Liver (tissue), 8 donors: ENCODE measurements at regions not wholly inside any gene's neighbourhood (a gene's known extent, or its start where the extent isn't known, plus 50 kb on each side); places are given as distances from the start of the nearest gene placed in this dataset.
A peak's percentile ranks its signal among the peaks of the same experiment; 100 is the strongest.
"Not testable (repeated sequence)": the region's sequence is repeated elsewhere in the genome, so short reads cannot be mapped to it uniquely, and the experiment has no call there.

ENCODE experiments used
- DNase-seq: peaks from one replicate; pipeline ENCODE4 v3.0.0-alpha.2; 2017; ENCODE audit warnings: low spot score
- H3K27ac ChIP-seq, 2 donors: one replicate each; pipeline ENCODE4 v1.7.0; 2013; ENCODE audit warnings: inconsistent platforms in 2 of 2, low read length in 2 of 2, control low read depth in 1 of 2, low read depth in 1 of 2, mild to moderate bottlenecking in 1 of 2
- H3K27me3 ChIP-seq, 4 donors: one replicate each; pipeline versions ENCODE4 v1.6.1 to v1.7.0; 2013; ENCODE audit warnings: low read length in 3 of 4, inconsistent platforms in 1 of 4, mild to moderate bottlenecking in 1 of 4, moderate library complexity in 1 of 4; ENCODE audit not compliant: control insufficient read depth in 4 of 4, insufficient read depth in 4 of 4
- H3K36me3 ChIP-seq, 4 donors: one replicate each; pipeline versions ENCODE4 v1.6.1 to v1.7.0; 2013; ENCODE audit warnings: low read length in 3 of 4, mild to moderate bottlenecking in 3 of 4, low read depth in 1 of 4, moderate library complexity in 1 of 4; ENCODE audit not compliant: control insufficient read depth in 4 of 4, insufficient read depth in 3 of 4
- H3K4me1 ChIP-seq, 4 donors: one replicate each; pipeline versions ENCODE4 v1.6.1 to v1.7.0; 2013; ENCODE audit warnings: low read length in 3 of 4, mild to moderate bottlenecking in 3 of 4, moderate library complexity in 1 of 4; ENCODE audit not compliant: control insufficient read depth in 4 of 4, insufficient read depth in 4 of 4
- H3K4me3 ChIP-seq, 3 donors: one replicate each; pipeline versions ENCODE4 v1.6.1 to v1.7.0; 2013; ENCODE audit warnings: low read length in 3 of 3, control low read depth in 1 of 3, low read depth in 1 of 3, mild to moderate bottlenecking in 1 of 3
- H3K9ac ChIP-seq, 2 donors: one replicate each; pipeline ENCODE4 v1.7.0; 2013; ENCODE audit warnings: low read length in 2 of 2, mild to moderate bottlenecking in 2 of 2, moderate library complexity in 2 of 2, control low read depth in 1 of 2, low read depth in 1 of 2
- H3K9me3 ChIP-seq, 4 donors: one replicate each; pipeline versions ENCODE4 v1.6.1 to v1.7.0; 2013; ENCODE audit warnings: low read length in 3 of 4; ENCODE audit not compliant: control insufficient read depth in 4 of 4
- EGR1 ChIP-seq, 2 donors: IDR thresholded peaks; 2 replicates each; pipeline ENCODE4 v1.6.1; 2016 to 2018; ENCODE audit warnings: antibody characterized with exemption in 2 of 2, low read depth in 2 of 2
- FOXA1 ChIP-seq: IDR thresholded peaks from 2 replicates; pipeline ENCODE4 v1.6.1; 2016; ENCODE audit warnings: antibody characterized with exemption
- FOXA2 ChIP-seq: IDR thresholded peaks from 2 replicates; pipeline ENCODE4 v1.6.1; 2016; ENCODE audit warnings: antibody characterized with exemption
- GABPA ChIP-seq, 2 donors: IDR thresholded peaks in 1 of 2; conservative IDR thresholded peaks in 1 of 2; 2 replicates each; pipeline ENCODE4 v1.6.1; 2016; ENCODE audit warnings: antibody characterized with exemption in 2 of 2, mild to moderate bottlenecking in 1 of 2, moderate library complexity in 1 of 2
- HNF4A ChIP-seq, 2 donors: conservative IDR thresholded peaks; 2 replicates each; pipeline ENCODE4 v1.6.1; 2016; ENCODE audit warnings: antibody characterized with exemption in 2 of 2, mild to moderate bottlenecking in 2 of 2
- HNF4G ChIP-seq: IDR thresholded peaks from 2 replicates; pipeline ENCODE4 v1.6.1; 2016; ENCODE audit warnings: antibody characterized with exemption
- JUND ChIP-seq, 2 donors: IDR thresholded peaks; 2 replicates each; pipeline ENCODE4 v1.6.1; 2016; ENCODE audit warnings: antibody characterized with exemption in 2 of 2
- NR2F2 ChIP-seq: IDR thresholded peaks from 2 replicates; pipeline ENCODE4 v1.6.1; 2016; ENCODE audit warnings: antibody characterized with exemption
- RAD21 ChIP-seq, 2 donors: IDR thresholded peaks; 2 replicates each; pipeline ENCODE4 v1.6.1; 2016; ENCODE audit warnings: antibody characterized with exemption in 2 of 2, mild to moderate bottlenecking in 2 of 2
- RXRA ChIP-seq, 2 donors: IDR thresholded peaks; 2 replicates each; pipeline ENCODE4 v1.6.1; 2017 to 2018; ENCODE audit warnings: antibody characterized with exemption in 2 of 2, mild to moderate bottlenecking in 1 of 2
- SP1 ChIP-seq: IDR thresholded peaks from 2 replicates; pipeline ENCODE4 v1.6.1; 2018; ENCODE audit warnings: antibody characterized with exemption, mild to moderate bottlenecking
- TAF1 ChIP-seq: conservative IDR thresholded peaks from 2 replicates; pipeline ENCODE4 v1.6.1; 2016; ENCODE audit warnings: antibody characterized with exemption, mild to moderate bottlenecking
- YY1 ChIP-seq: IDR thresholded peaks from 2 replicates; pipeline ENCODE4 v1.6.1; 2016; ENCODE audit warnings: antibody characterized with exemption, mild to moderate bottlenecking
- WGBS: extraction: QIAGEN DNeasy Blood & Tissue Kit; methylation state at CpG from one replicate; pipeline ENCODE4 v1.1.7; 2013; 5-methylcytosine and 5-hydroxymethylcytosine counted together
- TF ChIP-seq, protein P1 (sequence below): IDR thresholded peaks from 2 replicates; pipeline ENCODE4 v1.6.1; 2016; ENCODE audit warnings: antibody characterized with exemption, mild to moderate bottlenecking
- TF ChIP-seq, protein P2 (sequence below): IDR thresholded peaks from 2 replicates; pipeline ENCODE4 v1.6.1; 2016; ENCODE audit warnings: antibody characterized with exemption
- TF ChIP-seq, protein P3 (sequence below): IDR thresholded peaks from 2 replicates; pipeline ENCODE4 v1.6.1; 2016; ENCODE audit warnings: antibody characterized with exemption
- TF ChIP-seq, protein P4 (sequence below): IDR thresholded peaks from 2 replicates; pipeline ENCODE4 v1.6.1; 2016; ENCODE audit warnings: antibody characterized with exemption
- TF ChIP-seq, protein P5 (sequence below): fragments of 150-350 bp; IDR thresholded peaks from 2 replicates; pipeline ENCODE4 v1.5.1; 2017; ENCODE audit warnings: improper control_type of control experiment, low read depth, low read length; ENCODE audit not compliant: missing input control
- donor health status: healthy.
- donor health status: healthy.
- donor health status: healthy.
- donor health status: healthy.
- donor health status: healthy.

DNA sequence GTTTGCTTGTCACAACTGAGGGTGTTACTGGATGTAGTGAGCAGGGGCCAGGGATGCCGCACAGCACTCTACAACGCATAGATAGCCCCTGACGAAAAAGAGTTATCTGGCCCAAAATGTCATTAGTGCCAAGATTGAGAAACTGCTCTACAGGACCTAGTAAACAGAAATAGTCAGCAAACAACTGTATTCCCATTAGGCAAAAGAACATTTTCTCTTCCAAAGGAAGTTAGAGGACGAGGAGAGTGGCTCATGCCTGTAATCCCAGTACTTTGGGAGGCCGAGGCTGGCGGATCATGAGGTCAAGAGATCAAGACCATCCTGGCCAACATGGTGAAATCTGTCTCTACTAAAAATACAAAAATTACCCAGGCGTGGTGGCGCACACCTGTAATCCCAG lies 189.1 kb downstream of the DUSP10 start:
- H3K4me1 ChIP-seq, result peaks cover 3 to 26% (median 11%) of the 10 kb centered on the region in 4 donors
- H3K27ac ChIP-seq, result peak overlapping the region; percentile 36 to 49
- not testable (repeated sequence) for H3K9ac ChIP-seq, H3K4me3 ChIP-seq, H3K9me3 ChIP-seq, H3K36me3 ChIP-seq, DNase-seq, H3K27me3 ChIP-seq
- TF ChIP-seq RXRA (IDR thresholded peaks at IDR 0.05) (peak; percentile 32 to 70), FOXA2 (peak; percentile 25), JUND (IDR thresholded peaks at IDR 0.05) (peak in 1 of 2 donors; percentile 44), EGR1 (IDR thresholded peaks at IDR 0.05; ENCODE audit: low read depth in 2 of 2) (peak in 1 of 2 donors; percentile 13), RAD21 (IDR thresholded peaks at IDR 0.05) (peak in 1 of 2 donors; percentile 37), SP1 (peak; percentile 24), YY1 (peak; percentile 66), HNF4A (conservative IDR thresholded peaks at IDR 0.05) (peak; percentile 16 to 51)
- TF ChIP-seq, protein P1, sequence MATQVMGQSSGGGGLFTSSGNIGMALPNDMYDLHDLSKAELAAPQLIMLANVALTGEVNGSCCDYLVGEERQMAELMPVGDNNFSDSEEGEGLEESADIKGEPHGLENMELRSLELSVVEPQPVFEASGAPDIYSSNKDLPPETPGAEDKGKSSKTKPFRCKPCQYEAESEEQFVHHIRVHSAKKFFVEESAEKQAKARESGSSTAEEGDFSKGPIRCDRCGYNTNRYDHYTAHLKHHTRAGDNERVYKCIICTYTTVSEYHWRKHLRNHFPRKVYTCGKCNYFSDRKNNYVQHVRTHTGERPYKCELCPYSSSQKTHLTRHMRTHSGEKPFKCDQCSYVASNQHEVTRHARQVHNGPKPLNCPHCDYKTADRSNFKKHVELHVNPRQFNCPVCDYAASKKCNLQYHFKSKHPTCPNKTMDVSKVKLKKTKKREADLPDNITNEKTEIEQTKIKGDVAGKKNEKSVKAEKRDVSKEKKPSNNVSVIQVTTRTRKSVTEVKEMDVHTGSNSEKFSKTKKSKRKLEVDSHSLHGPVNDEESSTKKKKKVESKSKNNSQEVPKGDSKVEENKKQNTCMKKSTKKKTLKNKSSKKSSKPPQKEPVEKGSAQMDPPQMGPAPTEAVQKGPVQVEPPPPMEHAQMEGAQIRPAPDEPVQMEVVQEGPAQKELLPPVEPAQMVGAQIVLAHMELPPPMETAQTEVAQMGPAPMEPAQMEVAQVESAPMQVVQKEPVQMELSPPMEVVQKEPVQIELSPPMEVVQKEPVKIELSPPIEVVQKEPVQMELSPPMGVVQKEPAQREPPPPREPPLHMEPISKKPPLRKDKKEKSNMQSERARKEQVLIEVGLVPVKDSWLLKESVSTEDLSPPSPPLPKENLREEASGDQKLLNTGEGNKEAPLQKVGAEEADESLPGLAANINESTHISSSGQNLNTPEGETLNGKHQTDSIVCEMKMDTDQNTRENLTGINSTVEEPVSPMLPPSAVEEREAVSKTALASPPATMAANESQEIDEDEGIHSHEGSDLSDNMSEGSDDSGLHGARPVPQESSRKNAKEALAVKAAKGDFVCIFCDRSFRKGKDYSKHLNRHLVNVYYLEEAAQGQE, result peak; percentile 19
- TF ChIP-seq, protein P2, sequence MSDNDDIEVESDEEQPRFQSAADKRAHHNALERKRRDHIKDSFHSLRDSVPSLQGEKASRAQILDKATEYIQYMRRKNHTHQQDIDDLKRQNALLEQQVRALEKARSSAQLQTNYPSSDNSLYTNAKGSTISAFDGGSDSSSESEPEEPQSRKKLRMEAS, result peak; percentile 54
- WGBS, result 55% methylated on average over 8 of the region's 8 CpGs

DNA sequence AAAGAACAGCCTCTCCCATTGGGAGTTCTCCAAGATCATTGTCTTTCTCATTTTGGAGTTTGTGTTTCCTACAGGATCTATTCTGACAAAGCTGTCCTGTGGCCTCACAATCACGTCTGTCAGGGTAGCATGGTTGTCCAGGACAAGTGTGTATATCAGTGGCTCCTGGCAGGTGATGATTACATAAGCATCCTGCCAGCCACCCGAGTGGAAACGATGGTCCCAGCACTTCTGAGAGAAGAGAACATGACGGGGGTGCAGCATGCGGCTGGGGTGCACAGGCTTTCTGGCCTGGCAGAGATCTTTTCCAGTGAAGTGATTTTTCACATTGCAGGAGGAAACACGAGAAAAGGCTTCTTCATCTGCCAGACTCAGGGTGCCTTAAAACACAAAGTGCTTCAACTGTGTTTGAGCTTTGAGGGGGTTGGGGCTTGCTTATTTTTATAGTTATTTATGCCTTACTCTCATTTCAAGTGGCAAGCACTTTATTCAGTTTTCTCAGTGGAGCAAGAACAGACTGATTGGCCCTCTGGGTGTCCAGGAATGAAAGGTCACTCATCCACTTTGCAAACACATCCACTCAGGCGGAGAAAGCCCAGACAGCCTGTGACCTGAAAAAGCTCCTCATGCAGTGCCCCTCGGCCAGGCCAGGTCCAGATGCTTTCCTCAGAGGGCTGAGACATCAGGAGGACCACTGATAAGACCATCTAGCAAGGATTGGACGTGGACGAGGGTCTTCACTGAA lies 186.0 kb downstream of the DUSP10 start:
- Histone ChIP-seq H3K27ac (no peak overlapping the region), H3K4me3 (no peak overlapping the region), H3K9me3 (no peaks in the 10 kb centered on the region), H3K36me3 (no peaks in the 10 kb centered on the region), H3K27me3 (no peaks in the 10 kb centered on the region), H3K4me1 (peaks cover 3 to 8% (median 5%) of the 10 kb centered on the region in 4 donors), H3K9ac (no peak overlapping the region)
- DNase-seq, result no peak
- 84% methylated on average over 10 of the region's 10 CpGs for WGBS
- no peak for TF ChIP-seq RAD21 (IDR thresholded peaks at IDR 0.05)
- no peak for TF ChIP-seq FOXA1
- TF ChIP-seq HNF4G, result no peak
- TF ChIP-seq RXRA (IDR thresholded peaks at IDR 0.05), result no peak
- TF ChIP-seq JUND (IDR thresholded peaks at IDR 0.05), result no peak
- TF ChIP-seq, protein P3, sequence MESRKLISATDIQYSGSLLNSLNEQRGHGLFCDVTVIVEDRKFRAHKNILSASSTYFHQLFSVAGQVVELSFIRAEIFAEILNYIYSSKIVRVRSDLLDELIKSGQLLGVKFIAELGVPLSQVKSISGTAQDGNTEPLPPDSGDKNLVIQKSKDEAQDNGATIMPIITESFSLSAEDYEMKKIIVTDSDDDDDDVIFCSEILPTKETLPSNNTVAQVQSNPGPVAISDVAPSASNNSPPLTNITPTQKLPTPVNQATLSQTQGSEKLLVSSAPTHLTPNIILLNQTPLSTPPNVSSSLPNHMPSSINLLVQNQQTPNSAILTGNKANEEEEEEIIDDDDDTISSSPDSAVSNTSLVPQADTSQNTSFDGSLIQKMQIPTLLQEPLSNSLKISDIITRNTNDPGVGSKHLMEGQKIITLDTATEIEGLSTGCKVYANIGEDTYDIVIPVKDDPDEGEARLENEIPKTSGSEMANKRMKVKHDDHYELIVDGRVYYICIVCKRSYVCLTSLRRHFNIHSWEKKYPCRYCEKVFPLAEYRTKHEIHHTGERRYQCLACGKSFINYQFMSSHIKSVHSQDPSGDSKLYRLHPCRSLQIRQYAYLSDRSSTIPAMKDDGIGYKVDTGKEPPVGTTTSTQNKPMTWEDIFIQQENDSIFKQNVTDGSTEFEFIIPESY, result no peak
- no peak for TF ChIP-seq NR2F2
- no peak for TF ChIP-seq YY1
- no peak for TF ChIP-seq FOXA2
- TF ChIP-seq, protein P4, sequence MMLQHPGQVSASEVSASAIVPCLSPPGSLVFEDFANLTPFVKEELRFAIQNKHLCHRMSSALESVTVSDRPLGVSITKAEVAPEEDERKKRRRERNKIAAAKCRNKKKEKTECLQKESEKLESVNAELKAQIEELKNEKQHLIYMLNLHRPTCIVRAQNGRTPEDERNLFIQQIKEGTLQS, result no peak
- no peak for TF ChIP-seq EGR1 (IDR thresholded peaks at IDR 0.05; ENCODE audit: low read depth in 2 of 2)
- TF ChIP-seq, protein P5, sequence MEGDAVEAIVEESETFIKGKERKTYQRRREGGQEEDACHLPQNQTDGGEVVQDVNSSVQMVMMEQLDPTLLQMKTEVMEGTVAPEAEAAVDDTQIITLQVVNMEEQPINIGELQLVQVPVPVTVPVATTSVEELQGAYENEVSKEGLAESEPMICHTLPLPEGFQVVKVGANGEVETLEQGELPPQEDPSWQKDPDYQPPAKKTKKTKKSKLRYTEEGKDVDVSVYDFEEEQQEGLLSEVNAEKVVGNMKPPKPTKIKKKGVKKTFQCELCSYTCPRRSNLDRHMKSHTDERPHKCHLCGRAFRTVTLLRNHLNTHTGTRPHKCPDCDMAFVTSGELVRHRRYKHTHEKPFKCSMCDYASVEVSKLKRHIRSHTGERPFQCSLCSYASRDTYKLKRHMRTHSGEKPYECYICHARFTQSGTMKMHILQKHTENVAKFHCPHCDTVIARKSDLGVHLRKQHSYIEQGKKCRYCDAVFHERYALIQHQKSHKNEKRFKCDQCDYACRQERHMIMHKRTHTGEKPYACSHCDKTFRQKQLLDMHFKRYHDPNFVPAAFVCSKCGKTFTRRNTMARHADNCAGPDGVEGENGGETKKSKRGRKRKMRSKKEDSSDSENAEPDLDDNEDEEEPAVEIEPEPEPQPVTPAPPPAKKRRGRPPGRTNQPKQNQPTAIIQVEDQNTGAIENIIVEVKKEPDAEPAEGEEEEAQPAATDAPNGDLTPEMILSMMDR, result no peak
- TF ChIP-seq, protein P2, result no peak
- TF ChIP-seq TAF1, result no peak
- no peak for TF ChIP-seq GABPA (IDR thresholded peaks at IDR 0.05 in 1 of 2, conservative IDR thresholded peaks at IDR 0.05 in 1 of 2)
- TF ChIP-seq, protein P1, result no peak
- no peak for TF ChIP-seq HNF4A (conservative IDR thresholded peaks at IDR 0.05)
